ENCODE measurements at regions not wholly inside any gene's neighbourhood (a gene's known extent, or its start where the extent isn't known, plus 50 kb on each side); places are given as distances from the start of the nearest gene placed in this dataset.

DNA sequence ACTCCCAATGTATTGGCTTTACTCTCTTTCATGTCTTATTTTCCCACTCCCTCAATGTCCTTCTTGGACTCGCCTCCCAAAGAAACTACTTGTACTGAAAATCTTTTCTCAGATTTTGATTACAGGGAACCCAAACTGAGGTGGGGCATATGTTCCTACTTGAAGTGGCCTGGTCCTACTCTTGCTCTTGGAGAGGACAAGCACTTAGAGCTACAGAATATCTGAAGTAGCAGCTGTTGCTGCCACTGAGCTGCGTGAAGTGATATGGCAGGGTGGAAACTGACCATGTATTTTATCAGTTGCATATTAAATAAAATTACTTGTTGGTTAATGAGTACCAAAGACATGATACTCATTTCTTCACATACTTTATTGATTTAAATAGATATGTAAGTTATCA is 129.5 kb downstream of the TSEN15 start (continued):
- TF ChIP-seq, protein P1, sequence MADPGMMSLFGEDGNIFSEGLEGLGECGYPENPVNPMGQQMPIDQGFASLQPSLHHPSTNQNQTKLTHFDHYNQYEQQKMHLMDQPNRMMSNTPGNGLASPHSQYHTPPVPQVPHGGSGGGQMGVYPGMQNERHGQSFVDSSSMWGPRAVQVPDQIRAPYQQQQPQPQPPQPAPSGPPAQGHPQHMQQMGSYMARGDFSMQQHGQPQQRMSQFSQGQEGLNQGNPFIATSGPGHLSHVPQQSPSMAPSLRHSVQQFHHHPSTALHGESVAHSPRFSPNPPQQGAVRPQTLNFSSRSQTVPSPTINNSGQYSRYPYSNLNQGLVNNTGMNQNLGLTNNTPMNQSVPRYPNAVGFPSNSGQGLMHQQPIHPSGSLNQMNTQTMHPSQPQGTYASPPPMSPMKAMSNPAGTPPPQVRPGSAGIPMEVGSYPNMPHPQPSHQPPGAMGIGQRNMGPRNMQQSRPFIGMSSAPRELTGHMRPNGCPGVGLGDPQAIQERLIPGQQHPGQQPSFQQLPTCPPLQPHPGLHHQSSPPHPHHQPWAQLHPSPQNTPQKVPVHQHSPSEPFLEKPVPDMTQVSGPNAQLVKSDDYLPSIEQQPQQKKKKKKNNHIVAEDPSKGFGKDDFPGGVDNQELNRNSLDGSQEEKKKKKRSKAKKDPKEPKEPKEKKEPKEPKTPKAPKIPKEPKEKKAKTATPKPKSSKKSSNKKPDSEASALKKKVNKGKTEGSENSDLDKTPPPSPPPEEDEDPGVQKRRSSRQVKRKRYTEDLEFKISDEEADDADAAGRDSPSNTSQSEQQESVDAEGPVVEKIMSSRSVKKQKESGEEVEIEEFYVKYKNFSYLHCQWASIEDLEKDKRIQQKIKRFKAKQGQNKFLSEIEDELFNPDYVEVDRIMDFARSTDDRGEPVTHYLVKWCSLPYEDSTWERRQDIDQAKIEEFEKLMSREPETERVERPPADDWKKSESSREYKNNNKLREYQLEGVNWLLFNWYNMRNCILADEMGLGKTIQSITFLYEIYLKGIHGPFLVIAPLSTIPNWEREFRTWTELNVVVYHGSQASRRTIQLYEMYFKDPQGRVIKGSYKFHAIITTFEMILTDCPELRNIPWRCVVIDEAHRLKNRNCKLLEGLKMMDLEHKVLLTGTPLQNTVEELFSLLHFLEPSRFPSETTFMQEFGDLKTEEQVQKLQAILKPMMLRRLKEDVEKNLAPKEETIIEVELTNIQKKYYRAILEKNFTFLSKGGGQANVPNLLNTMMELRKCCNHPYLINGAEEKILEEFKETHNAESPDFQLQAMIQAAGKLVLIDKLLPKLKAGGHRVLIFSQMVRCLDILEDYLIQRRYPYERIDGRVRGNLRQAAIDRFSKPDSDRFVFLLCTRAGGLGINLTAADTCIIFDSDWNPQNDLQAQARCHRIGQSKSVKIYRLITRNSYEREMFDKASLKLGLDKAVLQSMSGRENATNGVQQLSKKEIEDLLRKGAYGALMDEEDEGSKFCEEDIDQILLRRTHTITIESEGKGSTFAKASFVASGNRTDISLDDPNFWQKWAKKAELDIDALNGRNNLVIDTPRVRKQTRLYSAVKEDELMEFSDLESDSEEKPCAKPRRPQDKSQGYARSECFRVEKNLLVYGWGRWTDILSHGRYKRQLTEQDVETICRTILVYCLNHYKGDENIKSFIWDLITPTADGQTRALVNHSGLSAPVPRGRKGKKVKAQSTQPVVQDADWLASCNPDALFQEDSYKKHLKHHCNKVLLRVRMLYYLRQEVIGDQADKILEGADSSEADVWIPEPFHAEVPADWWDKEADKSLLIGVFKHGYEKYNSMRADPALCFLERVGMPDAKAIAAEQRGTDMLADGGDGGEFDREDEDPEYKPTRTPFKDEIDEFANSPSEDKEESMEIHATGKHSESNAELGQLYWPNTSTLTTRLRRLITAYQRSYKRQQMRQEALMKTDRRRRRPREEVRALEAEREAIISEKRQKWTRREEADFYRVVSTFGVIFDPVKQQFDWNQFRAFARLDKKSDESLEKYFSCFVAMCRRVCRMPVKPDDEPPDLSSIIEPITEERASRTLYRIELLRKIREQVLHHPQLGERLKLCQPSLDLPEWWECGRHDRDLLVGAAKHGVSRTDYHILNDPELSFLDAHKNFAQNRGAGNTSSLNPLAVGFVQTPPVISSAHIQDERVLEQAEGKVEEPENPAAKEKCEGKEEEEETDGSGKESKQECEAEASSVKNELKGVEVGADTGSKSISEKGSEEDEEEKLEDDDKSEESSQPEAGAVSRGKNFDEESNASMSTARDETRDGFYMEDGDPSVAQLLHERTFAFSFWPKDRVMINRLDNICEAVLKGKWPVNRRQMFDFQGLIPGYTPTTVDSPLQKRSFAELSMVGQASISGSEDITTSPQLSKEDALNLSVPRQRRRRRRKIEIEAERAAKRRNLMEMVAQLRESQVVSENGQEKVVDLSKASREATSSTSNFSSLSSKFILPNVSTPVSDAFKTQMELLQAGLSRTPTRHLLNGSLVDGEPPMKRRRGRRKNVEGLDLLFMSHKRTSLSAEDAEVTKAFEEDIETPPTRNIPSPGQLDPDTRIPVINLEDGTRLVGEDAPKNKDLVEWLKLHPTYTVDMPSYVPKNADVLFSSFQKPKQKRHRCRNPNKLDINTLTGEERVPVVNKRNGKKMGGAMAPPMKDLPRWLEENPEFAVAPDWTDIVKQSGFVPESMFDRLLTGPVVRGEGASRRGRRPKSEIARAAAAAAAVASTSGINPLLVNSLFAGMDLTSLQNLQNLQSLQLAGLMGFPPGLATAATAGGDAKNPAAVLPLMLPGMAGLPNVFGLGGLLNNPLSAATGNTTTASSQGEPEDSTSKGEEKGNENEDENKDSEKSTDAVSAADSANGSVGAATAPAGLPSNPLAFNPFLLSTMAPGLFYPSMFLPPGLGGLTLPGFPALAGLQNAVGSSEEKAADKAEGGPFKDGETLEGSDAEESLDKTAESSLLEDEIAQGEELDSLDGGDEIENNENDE (IDR thresholded peaks at IDR 0.05; ENCODE audit: insufficient replicate concordance, low read length) = no peak
- TF ChIP-seq BCL11A (IDR thresholded peaks at IDR 0.05; ENCODE audit: low read depth in 2 of 2, low read length in 2 of 2) = no peak
- TF ChIP-seq GABPA (IDR thresholded peaks at IDR 0.05; ENCODE audit: borderline replicate concordance, insufficient read depth, low read length) = no peak
- TF ChIP-seq TBP (IDR thresholded peaks at IDR 0.05; ENCODE audit: low read depth, low read length) = no peak
- no peak for TF ChIP-seq SUZ12 (IDR thresholded peaks at IDR 0.05; ENCODE audit: low read length)
- TF ChIP-seq GTF2F1 (IDR thresholded peaks at IDR 0.05; ENCODE audit: borderline replicate concordance, low read depth, low read length) = no peak
- no peak for TF ChIP-seq RFX5 (IDR thresholded peaks at IDR 0.05; ENCODE audit: borderline replicate concordance, low read depth, low read length)
- no peak for TF ChIP-seq NANOG (IDR thresholded peaks at IDR 0.05; ENCODE audit: insufficient read depth, low read depth, low read length, poor library complexity, severe bottlenecking)
- TF ChIP-seq SP2 (IDR thresholded peaks at IDR 0.05; ENCODE audit: low read length) = no peak
- no peak for TF ChIP-seq POLR2A (IDR thresholded peaks at IDR 0.05; ENCODE audit: control extremely low read depth in 1 of 2, low read depth in 2 of 2, low read length in 2 of 2)
- no peak for TF ChIP-seq SIRT6 (IDR thresholded peaks at IDR 0.05; ENCODE audit: low read length)
- TF ChIP-seq, protein P2, sequence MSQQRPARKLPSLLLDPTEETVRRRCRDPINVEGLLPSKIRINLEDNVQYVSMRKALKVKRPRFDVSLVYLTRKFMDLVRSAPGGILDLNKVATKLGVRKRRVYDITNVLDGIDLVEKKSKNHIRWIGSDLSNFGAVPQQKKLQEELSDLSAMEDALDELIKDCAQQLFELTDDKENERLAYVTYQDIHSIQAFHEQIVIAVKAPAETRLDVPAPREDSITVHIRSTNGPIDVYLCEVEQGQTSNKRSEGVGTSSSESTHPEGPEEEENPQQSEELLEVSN (IDR thresholded peaks at IDR 0.05) = no peak
